ENCODE measurements at regions not wholly inside any gene's neighbourhood (a gene's known extent, or its start where the extent isn't known, plus 50 kb on each side); places are given as distances from the start of the nearest gene placed in this dataset.

GRCh38 chr2:226439337-226439736, 360.3 kb downstream of the IRS1 start:
- Histone ChIP-seq H3K27ac (ENCODE audit: low read depth, low read length, poor library complexity, severe bottlenecking) (no peak overlapping the region), H2AFZ (ENCODE audit: low read length) (no peak overlapping the region), H3K9ac (ENCODE audit: low read length) (no peak overlapping the region), H3K27me3 (ENCODE audit: insufficient read depth, low read length) (no peaks in the 10 kb centered on the region), H3F3A (ENCODE audit: insufficient read depth, low read length) (no peaks in the 10 kb centered on the region), H3K79me2 (ENCODE audit: insufficient read depth, low read length) (no peaks in the 10 kb centered on the region), H3K4me1 (ENCODE audit: insufficient read depth, low read length, severe bottlenecking) (no peaks in the 10 kb centered on the region), H3K4me2 (ENCODE audit: low read length) (no peak overlapping the region), H4K20me1 (ENCODE audit: insufficient read depth, low read length) (no peaks in the 10 kb centered on the region), H3K36me3 (ENCODE audit: insufficient read depth, low read length) (no peaks in the 10 kb centered on the region), H3K4me3 (ENCODE audit: low read depth, low read length, poor library complexity, severe bottlenecking) (no peak overlapping the region), H3K9me2 (ENCODE audit: low read depth, low read length) (no peaks in the 10 kb centered on the region), H3K9me3 (ENCODE audit: low read length) (no peaks in the 10 kb centered on the region)
- TF ChIP-seq CTCF (IDR thresholded peaks at IDR 0.05; ENCODE audit: low read length): no peak
- TF ChIP-seq EZH2 (IDR thresholded peaks at IDR 0.05; ENCODE audit: borderline replicate concordance, low read length): no peak

DNA sequence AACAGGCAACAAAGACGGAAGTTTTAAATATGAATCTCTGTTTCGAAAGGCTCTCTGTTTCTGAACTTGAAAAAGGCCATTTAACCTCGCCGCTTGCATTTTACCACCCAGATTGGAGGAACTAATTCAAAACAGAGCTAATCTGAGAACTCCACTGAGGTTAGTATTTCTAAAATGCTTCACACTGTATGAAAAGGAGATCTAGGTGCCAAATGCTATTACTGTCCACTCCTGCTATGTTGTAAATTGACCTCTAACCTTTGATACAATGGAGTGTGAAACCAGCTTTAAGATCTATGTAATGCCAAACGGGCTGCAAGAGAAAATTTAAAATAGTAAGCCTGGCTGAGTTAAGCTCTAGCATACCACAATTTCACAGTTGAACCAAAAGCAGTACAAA, 364.5 kb downstream of the IRS1 start:
- Histone ChIP-seq H3K9ac (ENCODE audit: low read length) (no peak overlapping the region), H2AFZ (ENCODE audit: low read length) (no peak overlapping the region), H3K4me3 (ENCODE audit: low read depth, low read length, poor library complexity, severe bottlenecking) (no peak overlapping the region), H3K4me1 (ENCODE audit: insufficient read depth, low read length, severe bottlenecking) (no peaks in the 10 kb centered on the region), H4K20me1 (ENCODE audit: insufficient read depth, low read length) (no peaks in the 10 kb centered on the region), H3K9me3 (ENCODE audit: low read length) (no peaks in the 10 kb centered on the region), H3K79me2 (ENCODE audit: insufficient read depth, low read length) (no peaks in the 10 kb centered on the region), H3K9me2 (ENCODE audit: low read depth, low read length) (no peaks in the 10 kb centered on the region), H3F3A (ENCODE audit: insufficient read depth, low read length) (no peaks in the 10 kb centered on the region), H3K27me3 (ENCODE audit: insufficient read depth, low read length) (no peaks in the 10 kb centered on the region), H3K27ac (ENCODE audit: low read depth, low read length, poor library complexity, severe bottlenecking) (no peak overlapping the region), H3K36me3 (ENCODE audit: insufficient read depth, low read length) (no peaks in the 10 kb centered on the region), H3K4me2 (ENCODE audit: low read length) (no peak overlapping the region)
- TF ChIP-seq EZH2 (IDR thresholded peaks at IDR 0.05; ENCODE audit: borderline replicate concordance, low read length) (no peak), CTCF (IDR thresholded peaks at IDR 0.05; ENCODE audit: low read length) (no peak)

DNA sequence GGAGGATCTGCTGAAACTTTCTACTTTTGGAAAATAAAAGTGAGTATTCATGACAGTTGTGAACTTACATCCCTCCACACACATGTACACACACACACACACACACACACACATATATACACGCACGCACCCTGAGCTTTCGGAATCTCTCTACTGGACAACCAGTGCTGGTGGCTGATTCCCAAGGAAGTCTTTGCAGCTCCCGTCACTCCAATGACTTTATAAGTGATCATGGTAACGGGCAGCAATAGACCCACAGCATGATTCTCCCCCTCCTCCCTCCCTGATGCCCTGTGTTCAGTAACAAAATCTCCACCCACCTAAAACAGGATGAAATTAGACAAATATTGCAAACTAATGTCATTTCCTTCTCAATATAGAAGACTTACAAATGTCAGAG, 364.9 kb downstream of the IRS1 start:
- no peak overlapping the region for H3K4me3 ChIP-seq (ENCODE audit: low read depth, low read length, poor library complexity, severe bottlenecking)
- H3K79me2 ChIP-seq (ENCODE audit: insufficient read depth, low read length): no peaks in the 10 kb centered on the region
- TF ChIP-seq EZH2 (IDR thresholded peaks at IDR 0.05; ENCODE audit: borderline replicate concordance, low read length): no peak
- TF ChIP-seq CTCF (IDR thresholded peaks at IDR 0.05; ENCODE audit: low read length): no peak
- no peak overlapping the region for H3K4me2 ChIP-seq (ENCODE audit: low read length)
- no peak overlapping the region for H3K27ac ChIP-seq (ENCODE audit: low read depth, low read length, poor library complexity, severe bottlenecking)
- no peaks in the 10 kb centered on the region for H3F3A ChIP-seq (ENCODE audit: insufficient read depth, low read length)
- H3K27me3 ChIP-seq (ENCODE audit: insufficient read depth, low read length): no peaks in the 10 kb centered on the region
- no peaks in the 10 kb centered on the region for H3K9me2 ChIP-seq (ENCODE audit: low read depth, low read length)
- no peak overlapping the region for H3K9ac ChIP-seq (ENCODE audit: low read length)
- no peaks in the 10 kb centered on the region for H3K4me1 ChIP-seq (ENCODE audit: insufficient read depth, low read length, severe bottlenecking)
- no peaks in the 10 kb centered on the region for H3K36me3 ChIP-seq (ENCODE audit: insufficient read depth, low read length)
- no peak overlapping the region for H2AFZ ChIP-seq (ENCODE audit: low read length)
- H3K9me3 ChIP-seq (ENCODE audit: low read length): no peaks in the 10 kb centered on the region
- no peaks in the 10 kb centered on the region for H4K20me1 ChIP-seq (ENCODE audit: insufficient read depth, low read length)

All from OCI-LY1 (cell line).